ENCODE measurements at regions not wholly inside any gene's neighbourhood (a gene's known extent, or its start where the extent isn't known, plus 50 kb on each side); places are given as distances from the start of the nearest gene placed in this dataset.
"Not testable (repeated sequence)": the region's sequence is repeated elsewhere in the genome, so short reads cannot be mapped to it uniquely, and the experiment has no call there.

GRCh38 chr9:115412656-115413055 lies 294.7 kb upstream of the TNC start:
- TF ChIP-seq CTCF (IDR thresholded peaks at IDR 0.05; ENCODE audit: extremely low read depth, insufficient read depth, missing control alignments) = no peak
- in situ Hi-C loops (cut with MboI; ENCODE audit: low pct_unique_long_range_greater_than_20kb, low sequenced_read_pairs, unreplicated experiment) = no loop called here
- no peak for DNase-seq (ENCODE audit: low spot score)

GRCh38 chr9:115413304-115413703 lies 295.3 kb upstream of the TNC start:
- in situ Hi-C loops (cut with MboI; ENCODE audit: low pct_unique_long_range_greater_than_20kb, low sequenced_read_pairs, unreplicated experiment) = no loop called here
- TF ChIP-seq CTCF (IDR thresholded peaks at IDR 0.05; ENCODE audit: extremely low read depth, insufficient read depth, missing control alignments) = no peak
- DNase-seq (ENCODE audit: low spot score) = peak; percentile 9

GRCh38 chr9:115413766-115414382 lies 295.9 kb upstream of the TNC start:
- TF ChIP-seq CTCF (IDR thresholded peaks at IDR 0.05; ENCODE audit: extremely low read depth, insufficient read depth, missing control alignments) = no peak
- no peak for DNase-seq (ENCODE audit: low spot score)
- in situ Hi-C loops (cut with MboI; ENCODE audit: low pct_unique_long_range_greater_than_20kb, low sequenced_read_pairs, unreplicated experiment) = no loop called here

- no peak for TF ChIP-seq CTCF (IDR thresholded peaks at IDR 0.05; ENCODE audit: extremely low read depth, insufficient read depth, missing control alignments)
- in situ Hi-C loops (cut with MboI; ENCODE audit: low pct_unique_long_range_greater_than_20kb, low sequenced_read_pairs, unreplicated experiment) = no loop called here
- DNase-seq (ENCODE audit: low spot score) = no peak
Measured at GRCh38 chr9:115414561-115414960, 296.6 kb upstream of the TNC start.

- no peak for DNase-seq (ENCODE audit: low spot score)
- no peak for TF ChIP-seq CTCF (IDR thresholded peaks at IDR 0.05; ENCODE audit: extremely low read depth, insufficient read depth, missing control alignments)
- in situ Hi-C loops (cut with MboI; ENCODE audit: low pct_unique_long_range_greater_than_20kb, low sequenced_read_pairs, unreplicated experiment) = no loop called here
Measured at GRCh38 chr9:115415450-115415849, 297.5 kb upstream of the TNC start.

- in situ Hi-C loops (cut with MboI; ENCODE audit: low pct_unique_long_range_greater_than_20kb, low sequenced_read_pairs, unreplicated experiment) = no loop called here
- no peak for TF ChIP-seq CTCF (IDR thresholded peaks at IDR 0.05; ENCODE audit: extremely low read depth, insufficient read depth, missing control alignments)
- peak; percentile 4 for DNase-seq (ENCODE audit: low spot score)
Measured at GRCh38 chr9:115416299-115416698, 298.3 kb upstream of the TNC start.

GRCh38 chr9:115418181-115418580 lies 300.2 kb upstream of the TNC start:
- in situ Hi-C loops (cut with MboI; ENCODE audit: low pct_unique_long_range_greater_than_20kb, low sequenced_read_pairs, unreplicated experiment) = not testable (repeated sequence)

More at GRCh38 chr9:115418181-115418580, 300.2 kb upstream of the TNC start:
- not testable (repeated sequence) for DNase-seq (ENCODE audit: low spot score)
